Right atrium auricular region (tissue), 2 donors: ENCODE measurements at regions not wholly inside any gene's neighbourhood (a gene's known extent, or its start where the extent isn't known, plus 50 kb on each side); places are given as distances from the start of the nearest gene placed in this dataset.

Source experiments
- DNase-seq: peaks from one replicate; pipeline ENCODE4 v3.0.0-alpha.2; 2019; ENCODE audit warnings: low spot score
- H3K27ac ChIP-seq, 2 donors: fragments of 200-600 bp; sonication (generic); 1 replicate in 1 of 2; 2 replicates in 1 of 2; pipeline ENCODE4 v1.5.1; 2016 to 2019
- H3K27me3 ChIP-seq, 2 donors: fragments of 200-600 bp; sonication (generic); one replicate each; pipeline versions ENCODE4 v1.5.1 to v1.6.0; 2017 to 2019
- H3K36me3 ChIP-seq: fragments of 200-600 bp; sonication (generic); one replicate; pipeline ENCODE4 v1.5.1; 2016
- H3K4me1 ChIP-seq, 2 donors: fragments of 200-600 bp; sonication (generic); one replicate each; pipeline versions ENCODE4 v1.5.1 to v1.6.0; 2017 to 2019
- H3K4me3 ChIP-seq, 2 donors: fragments of 200-600 bp; sonication (generic); 1 replicate in 1 of 2; 2 replicates in 1 of 2; pipeline ENCODE4 v1.5.1; 2017 to 2019; ENCODE audit warnings: mild to moderate bottlenecking in 1 of 2, moderate library complexity in 1 of 2
- H3K9me3 ChIP-seq, 2 donors: fragments of 200-600 bp; sonication (generic); one replicate each; pipeline ENCODE4 v1.5.1; 2019
- TF ChIP-seq, protein P1 (sequence below), 2 donors: fragments of 200-600 bp; sonication (generic); IDR thresholded peaks; one replicate each; pipeline ENCODE4 v1.5.1; 2019; ENCODE audit warnings: antibody characterized with exemption in 2 of 2

GRCh38 chr22:44419429-44419828, 78.6 kb downstream of the RTL6 start:
- Histone ChIP-seq H3K4me1 (peaks cover 0 to 6% of the 10 kb centered on the region in 2 donors), H3K27me3 (no peaks in the 10 kb centered on the region), H3K9me3 (peaks cover 0 to 19% of the 10 kb centered on the region in 2 donors), H3K4me3 (no peak overlapping the region), H3K36me3 (no peaks in the 10 kb centered on the region), H3K27ac (no peak overlapping the region)
- DNase-seq = no peak
- TF ChIP-seq, protein P1, sequence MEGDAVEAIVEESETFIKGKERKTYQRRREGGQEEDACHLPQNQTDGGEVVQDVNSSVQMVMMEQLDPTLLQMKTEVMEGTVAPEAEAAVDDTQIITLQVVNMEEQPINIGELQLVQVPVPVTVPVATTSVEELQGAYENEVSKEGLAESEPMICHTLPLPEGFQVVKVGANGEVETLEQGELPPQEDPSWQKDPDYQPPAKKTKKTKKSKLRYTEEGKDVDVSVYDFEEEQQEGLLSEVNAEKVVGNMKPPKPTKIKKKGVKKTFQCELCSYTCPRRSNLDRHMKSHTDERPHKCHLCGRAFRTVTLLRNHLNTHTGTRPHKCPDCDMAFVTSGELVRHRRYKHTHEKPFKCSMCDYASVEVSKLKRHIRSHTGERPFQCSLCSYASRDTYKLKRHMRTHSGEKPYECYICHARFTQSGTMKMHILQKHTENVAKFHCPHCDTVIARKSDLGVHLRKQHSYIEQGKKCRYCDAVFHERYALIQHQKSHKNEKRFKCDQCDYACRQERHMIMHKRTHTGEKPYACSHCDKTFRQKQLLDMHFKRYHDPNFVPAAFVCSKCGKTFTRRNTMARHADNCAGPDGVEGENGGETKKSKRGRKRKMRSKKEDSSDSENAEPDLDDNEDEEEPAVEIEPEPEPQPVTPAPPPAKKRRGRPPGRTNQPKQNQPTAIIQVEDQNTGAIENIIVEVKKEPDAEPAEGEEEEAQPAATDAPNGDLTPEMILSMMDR (IDR thresholded peaks at IDR 0.05) = no peak

DNA sequence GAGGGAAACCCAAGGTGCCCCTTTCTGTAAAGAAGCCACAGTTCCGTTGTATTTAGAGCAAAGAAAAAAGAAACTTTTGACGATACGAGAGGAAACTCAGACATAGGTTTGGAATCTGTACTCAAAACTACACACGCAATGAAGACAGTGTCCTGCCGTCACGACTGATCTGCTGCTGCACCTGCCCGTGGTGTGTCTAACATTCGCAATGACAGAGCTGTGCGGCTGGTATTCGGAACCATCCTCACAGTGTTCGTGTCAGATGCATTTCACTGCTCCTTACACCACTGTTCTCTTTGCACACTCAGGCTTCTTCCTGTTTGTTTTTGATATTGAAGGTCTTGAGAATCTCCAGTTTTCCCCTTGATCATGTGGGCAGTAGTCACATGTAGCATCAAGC, 84.8 kb downstream of the RTL6 start:
- Histone ChIP-seq H3K27ac (no peak overlapping the region), H3K9me3 (no peaks in the 10 kb centered on the region), H3K4me1 (peaks cover 0 to 16% of the 10 kb centered on the region in 2 donors), H3K27me3 (no peaks in the 10 kb centered on the region), H3K36me3 (no peaks in the 10 kb centered on the region), H3K4me3 (no peak overlapping the region)
- TF ChIP-seq, protein P1 (IDR thresholded peaks at IDR 0.05) = no peak
- no peak for DNase-seq

GRCh38 chr22:44412136-44412731, 85.8 kb downstream of the RTL6 start:
- Histone ChIP-seq H3K4me3 (no peak overlapping the region), H3K36me3 (no peaks in the 10 kb centered on the region), H3K27ac (no peak overlapping the region), H3K9me3 (no peaks in the 10 kb centered on the region), H3K27me3 (no peaks in the 10 kb centered on the region), H3K4me1 (peaks cover 0 to 16% of the 10 kb centered on the region in 2 donors)
- no peak for DNase-seq
- TF ChIP-seq, protein P1 (IDR thresholded peaks at IDR 0.05) = no peak

GRCh38 chr22:44411226-44412135, 86.6 kb downstream of the RTL6 start:
- H3K4me1 ChIP-seq = peaks cover 0 to 16% of the 10 kb centered on the region in 2 donors
- TF ChIP-seq, protein P1 (IDR thresholded peaks at IDR 0.05) = no peak
- no peak for DNase-seq
- no peaks in the 10 kb centered on the region for H3K27me3 ChIP-seq
- H3K27ac ChIP-seq = no peak overlapping the region
- H3K4me3 ChIP-seq = no peak overlapping the region
- H3K9me3 ChIP-seq = no peaks in the 10 kb centered on the region
- H3K36me3 ChIP-seq = no peaks in the 10 kb centered on the region

GRCh38 chr22:44410451-44410991, 87.5 kb downstream of the RTL6 start:
- TF ChIP-seq, protein P1 (IDR thresholded peaks at IDR 0.05) = no peak
- Histone ChIP-seq H3K27ac (no peak overlapping the region), H3K36me3 (no peaks in the 10 kb centered on the region), H3K4me1 (peaks cover 0 to 16% of the 10 kb centered on the region in 2 donors), H3K9me3 (no peaks in the 10 kb centered on the region), H3K27me3 (no peaks in the 10 kb centered on the region), H3K4me3 (no peak overlapping the region)
- DNase-seq = no peak
